Suprapubic skin (tissue), 4 donors: ENCODE measurements at regions not wholly inside any gene's neighbourhood (a gene's known extent, or its start where the extent isn't known, plus 50 kb on each side); places are given as distances from the start of the nearest gene placed in this dataset.

Source experiments
- DNase-seq, 2 donors: peaks; one replicate each; pipeline ENCODE4 v3.0.0-alpha.2; 2019; ENCODE audit warnings: low spot score in 2 of 2
- H3K27ac ChIP-seq: fragments of 200-600 bp; sonication (generic); one replicate; pipeline ENCODE4 v1.5.1; 2019
- H3K27me3 ChIP-seq: fragments of 200-600 bp; sonication (generic); one replicate; pipeline ENCODE4 v1.5.1; 2019
- H3K36me3 ChIP-seq: fragments of 200-600 bp; sonication (generic); one replicate; pipeline ENCODE4 v1.5.1; 2019
- H3K4me1 ChIP-seq: fragments of 200-600 bp; sonication (generic); one replicate; pipeline ENCODE4 v1.5.1; 2019
- H3K4me3 ChIP-seq: fragments of 200-600 bp; sonication (generic); one replicate; pipeline ENCODE4 v1.5.1; 2019; ENCODE audit warnings: mild to moderate bottlenecking
- H3K9me3 ChIP-seq: fragments of 200-600 bp; sonication (generic); one replicate; pipeline ENCODE4 v1.5.1; 2019
- EP300 ChIP-seq: sonication (generic); formaldehyde crosslinking; IDR thresholded peaks from one replicate; pipeline ENCODE4 v1.6.1; 2017; ENCODE audit warnings: antibody characterized with exemption
- POLR2A ChIP-seq, 2 donors: fragments of 450-650 bp; IDR thresholded peaks; one replicate each; pipeline ENCODE4 v1.6.1; 2017; ENCODE audit warnings: antibody characterized with exemption in 2 of 2, mild to moderate bottlenecking in 2 of 2, moderate library complexity in 2 of 2
- POLR2AphosphoS5 ChIP-seq, 3 donors: sonication (generic); formaldehyde crosslinking; IDR thresholded peaks; one replicate each; pipeline ENCODE4 v1.6.1; 2017; ENCODE audit warnings: antibody characterized with exemption in 3 of 3
- WGBS: methylation state at CpG from one replicate; pipeline ENCODE4 v1.1.5; 2018; 5-methylcytosine and 5-hydroxymethylcytosine counted together
- TF ChIP-seq, protein P1 (sequence below), 2 donors: fragments of 200-600 bp in 1 of 2; fragments of 450-650 bp in 1 of 2; sonication (generic) in 1 of 2; IDR thresholded peaks; one replicate each; pipeline ENCODE4 v1.5.1; 2016 to 2019; ENCODE audit warnings: antibody characterized with exemption in 2 of 2, mild to moderate bottlenecking in 1 of 2, moderate library complexity in 1 of 2

DNA sequence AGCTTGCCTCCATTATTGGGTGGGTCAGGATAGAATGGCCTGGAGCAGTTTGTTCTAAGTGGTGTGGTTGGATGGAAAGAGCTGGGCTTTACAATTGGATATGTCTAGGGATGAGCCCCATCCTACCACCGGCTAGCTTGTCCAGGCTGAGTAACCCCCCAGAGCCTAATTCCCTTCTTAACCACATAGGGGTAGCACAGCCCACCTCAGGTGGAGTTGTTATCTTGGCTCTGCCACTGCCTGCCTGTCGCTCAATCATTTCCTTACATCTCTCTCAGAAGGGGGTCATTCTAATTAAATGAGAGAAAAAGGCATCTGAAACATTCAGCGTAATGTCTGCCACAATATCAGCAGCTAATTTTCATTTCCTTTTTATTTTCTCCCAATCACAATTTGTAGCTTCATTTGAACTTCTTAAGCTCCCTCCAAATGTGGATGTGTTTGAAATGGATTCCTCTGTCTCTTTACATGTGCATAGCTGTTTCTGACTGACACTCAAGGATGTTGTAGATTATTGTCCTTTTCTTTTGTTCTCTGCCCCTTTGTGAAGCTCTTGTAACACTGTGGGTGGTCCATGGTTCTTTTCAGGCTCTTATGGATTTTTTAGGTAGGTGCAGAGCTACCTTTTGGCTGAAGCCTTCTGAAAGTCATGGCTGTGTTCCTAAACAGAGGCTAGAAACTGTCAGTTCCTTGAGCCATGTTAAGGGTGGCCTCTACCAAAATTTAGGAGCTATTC is 383.1 kb upstream of the KLF4 start:
- Histone ChIP-seq H3K27ac (no peak overlapping the region), H3K4me3 (no peak overlapping the region), H3K36me3 (no peaks in the 10 kb centered on the region), H3K9me3 (no peaks in the 10 kb centered on the region), H3K4me1 (no peaks in the 10 kb centered on the region), H3K27me3 (no peaks in the 10 kb centered on the region)
- no peak for DNase-seq
- WGBS, result 86% methylated on average over 3 of the region's 3 CpGs
- TF ChIP-seq POLR2AphosphoS5 (IDR thresholded peaks at IDR 0.05) (no peak), EP300 (no peak), POLR2A (IDR thresholded peaks at IDR 0.05) (no peak)
- TF ChIP-seq, protein P1, sequence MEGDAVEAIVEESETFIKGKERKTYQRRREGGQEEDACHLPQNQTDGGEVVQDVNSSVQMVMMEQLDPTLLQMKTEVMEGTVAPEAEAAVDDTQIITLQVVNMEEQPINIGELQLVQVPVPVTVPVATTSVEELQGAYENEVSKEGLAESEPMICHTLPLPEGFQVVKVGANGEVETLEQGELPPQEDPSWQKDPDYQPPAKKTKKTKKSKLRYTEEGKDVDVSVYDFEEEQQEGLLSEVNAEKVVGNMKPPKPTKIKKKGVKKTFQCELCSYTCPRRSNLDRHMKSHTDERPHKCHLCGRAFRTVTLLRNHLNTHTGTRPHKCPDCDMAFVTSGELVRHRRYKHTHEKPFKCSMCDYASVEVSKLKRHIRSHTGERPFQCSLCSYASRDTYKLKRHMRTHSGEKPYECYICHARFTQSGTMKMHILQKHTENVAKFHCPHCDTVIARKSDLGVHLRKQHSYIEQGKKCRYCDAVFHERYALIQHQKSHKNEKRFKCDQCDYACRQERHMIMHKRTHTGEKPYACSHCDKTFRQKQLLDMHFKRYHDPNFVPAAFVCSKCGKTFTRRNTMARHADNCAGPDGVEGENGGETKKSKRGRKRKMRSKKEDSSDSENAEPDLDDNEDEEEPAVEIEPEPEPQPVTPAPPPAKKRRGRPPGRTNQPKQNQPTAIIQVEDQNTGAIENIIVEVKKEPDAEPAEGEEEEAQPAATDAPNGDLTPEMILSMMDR (IDR thresholded peaks at IDR 0.05), result no peak

DNA sequence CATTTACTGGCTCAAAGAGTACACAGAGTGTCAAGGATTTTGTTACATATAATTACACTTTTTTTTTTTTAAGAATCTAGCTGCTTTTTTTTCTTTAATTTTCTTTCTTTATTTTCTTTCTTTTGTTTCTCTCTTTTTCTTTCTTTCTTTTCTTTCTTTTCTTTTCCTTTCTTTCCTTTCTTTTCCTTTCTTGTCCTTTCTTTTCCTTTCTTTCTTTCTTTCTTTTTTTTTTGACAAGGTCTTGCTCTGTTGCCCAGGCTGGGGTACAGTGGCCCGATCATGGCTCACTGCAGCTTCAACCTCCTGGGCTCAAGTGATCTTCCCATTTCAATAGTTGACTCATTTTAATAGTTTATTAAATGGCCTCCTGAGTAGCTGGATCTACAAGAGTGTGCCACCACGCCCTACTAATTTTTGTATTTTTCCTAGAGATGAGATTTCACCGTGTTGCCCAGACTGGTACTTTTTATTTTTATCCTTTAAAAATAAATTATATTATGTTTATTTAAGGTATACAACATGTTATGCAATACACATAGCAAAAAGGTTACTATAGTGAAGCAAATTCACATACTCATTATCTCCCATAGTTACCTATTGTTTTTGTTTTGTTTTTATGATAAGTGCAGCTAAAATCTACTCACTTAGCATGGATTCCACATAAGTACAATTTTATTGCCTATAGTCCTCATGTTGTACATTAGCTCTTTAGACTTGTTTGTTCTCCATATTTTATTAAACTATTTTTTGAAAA is 381.5 kb upstream of the KLF4 start:
- Histone ChIP-seq H3K27me3 (no peaks in the 10 kb centered on the region), H3K4me1 (no peaks in the 10 kb centered on the region), H3K9me3 (no peaks in the 10 kb centered on the region), H3K36me3 (no peaks in the 10 kb centered on the region), H3K27ac (no peak overlapping the region), H3K4me3 (no peak overlapping the region)
- no peak for DNase-seq
- no peak for TF ChIP-seq POLR2A (IDR thresholded peaks at IDR 0.05)
- no peak for TF ChIP-seq POLR2AphosphoS5 (IDR thresholded peaks at IDR 0.05)
- TF ChIP-seq EP300, result no peak
- TF ChIP-seq, protein P1 (IDR thresholded peaks at IDR 0.05), result no peak
- 68% methylated on average over 3 of the region's 3 CpGs for WGBS

DNA sequence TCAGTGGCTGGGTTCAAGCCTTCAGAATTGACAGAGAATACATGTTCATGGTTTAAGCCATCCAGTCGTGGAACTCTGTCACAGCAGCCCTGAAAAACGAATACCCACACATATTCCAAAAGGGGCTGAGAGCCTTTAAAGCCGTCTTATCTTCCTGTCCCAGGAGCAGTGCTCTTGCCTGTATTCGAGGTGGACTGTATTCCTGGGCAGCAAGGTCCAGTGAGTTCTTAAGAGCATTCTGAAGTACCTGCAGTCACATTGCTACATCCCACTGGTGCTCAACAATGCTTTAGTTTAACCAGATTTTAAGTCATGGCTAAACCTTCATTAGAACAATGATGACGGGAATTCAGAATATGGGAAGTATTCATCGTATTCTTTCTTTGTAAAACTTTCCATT is 380.7 kb upstream of the KLF4 start:
- Histone ChIP-seq H3K4me1 (no peaks in the 10 kb centered on the region), H3K27me3 (no peaks in the 10 kb centered on the region), H3K9me3 (no peaks in the 10 kb centered on the region), H3K27ac (no peak overlapping the region), H3K4me3 (no peak overlapping the region), H3K36me3 (no peaks in the 10 kb centered on the region)
- TF ChIP-seq EP300 (no peak), POLR2A (IDR thresholded peaks at IDR 0.05) (no peak), POLR2AphosphoS5 (IDR thresholded peaks at IDR 0.05) (no peak)
- TF ChIP-seq, protein P1 (IDR thresholded peaks at IDR 0.05), result no peak
- WGBS, result 87% methylated on average over 6 of the region's 6 CpGs
- no peak for DNase-seq

DNA sequence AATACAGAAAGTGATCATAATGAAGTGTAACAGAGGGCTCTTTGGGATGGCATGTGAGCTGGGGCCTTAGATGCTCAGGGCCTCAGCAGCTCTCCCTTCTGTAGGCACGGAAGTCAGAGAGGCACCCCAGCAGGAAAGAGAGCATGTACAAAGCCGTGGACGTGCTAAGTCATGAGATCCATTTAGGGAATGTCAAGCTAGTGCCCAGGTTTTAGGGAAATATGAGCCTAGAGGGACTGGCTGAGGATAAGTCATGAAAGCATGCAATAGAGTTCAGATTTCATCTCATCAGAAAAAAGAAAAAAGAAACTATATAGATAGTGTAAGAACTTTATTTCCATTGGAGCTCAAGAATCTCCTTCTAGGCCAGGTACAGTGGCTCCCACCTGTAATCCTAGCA is 379.5 kb upstream of the KLF4 start:
- no peak for DNase-seq
- no peaks in the 10 kb centered on the region for H3K4me1 ChIP-seq
- no peak overlapping the region for H3K4me3 ChIP-seq
- H3K27ac ChIP-seq, result no peak overlapping the region
- no peak for TF ChIP-seq EP300
- TF ChIP-seq, protein P1 (IDR thresholded peaks at IDR 0.05), result no peak
- no peak for TF ChIP-seq POLR2A (IDR thresholded peaks at IDR 0.05)
- no peak for TF ChIP-seq POLR2AphosphoS5 (IDR thresholded peaks at IDR 0.05)
- 78% methylated on average over 3 of the region's 3 CpGs for WGBS
- H3K27me3 ChIP-seq, result no peaks in the 10 kb centered on the region
- no peaks in the 10 kb centered on the region for H3K36me3 ChIP-seq
- H3K9me3 ChIP-seq, result no peaks in the 10 kb centered on the region

DNA sequence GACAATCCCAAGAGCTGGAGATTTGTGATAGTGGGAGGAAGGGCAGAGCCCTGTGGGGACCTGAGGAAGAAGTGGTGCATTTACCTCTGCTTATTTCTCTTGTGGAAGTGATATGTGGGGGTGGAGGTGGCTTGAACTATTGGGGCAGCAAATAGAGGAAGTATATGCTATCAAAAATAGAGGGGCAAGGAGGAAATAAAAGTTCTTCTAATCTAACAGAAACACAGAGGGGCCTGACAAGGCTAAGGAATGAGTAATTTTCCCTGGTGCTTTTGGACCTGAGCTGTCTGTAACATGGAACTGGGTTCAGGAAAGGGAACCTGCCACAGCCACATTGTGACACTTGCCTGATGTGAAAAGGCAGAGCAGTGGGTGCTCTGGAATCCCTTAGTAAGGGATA is 378.6 kb upstream of the KLF4 start:
- Histone ChIP-seq H3K9me3 (no peaks in the 10 kb centered on the region), H3K4me1 (no peaks in the 10 kb centered on the region), H3K27ac (no peak overlapping the region), H3K27me3 (no peaks in the 10 kb centered on the region), H3K36me3 (no peaks in the 10 kb centered on the region), H3K4me3 (no peak overlapping the region)
- TF ChIP-seq POLR2A (IDR thresholded peaks at IDR 0.05) (no peak), EP300 (no peak)
- TF ChIP-seq, protein P1 (IDR thresholded peaks at IDR 0.05), result no peak
- no peak for DNase-seq
